DOHH2 (cell line): ENCODE measurements at regions not wholly inside any gene's neighbourhood (a gene's known extent, or its start where the extent isn't known, plus 50 kb on each side); places are given as distances from the start of the nearest gene placed in this dataset.

Experiments used
- H3F3A ChIP-seq: fragments of 200-600 bp; sonication (generic), shearing (Covaris generic); 2 replicates; pipeline ENCODE4 v1.6.0; 2016; ENCODE audit warnings: antibody characterized with exemption, mild to moderate bottlenecking; ENCODE audit not compliant: control insufficient read depth, insufficient read depth
- H3K27ac ChIP-seq: fragments of 200-600 bp; sonication (generic); 2 replicates; pipeline ENCODE4 v1.5.1; 2014; ENCODE audit warnings: low read depth, mild to moderate bottlenecking, low read length, moderate library complexity
- H3K27me3 ChIP-seq: fragments of 200-600 bp; sonication (generic); 2 replicates; pipeline ENCODE4 v1.6.1; 2014; ENCODE audit warnings: mild to moderate bottlenecking, low read length, mixed read lengths; ENCODE audit not compliant: control insufficient read depth
- H3K36me3 ChIP-seq: fragments of 200-600 bp; sonication (generic); 2 replicates; pipeline ENCODE4 v1.6.1; 2014; ENCODE audit warnings: mild to moderate bottlenecking, low read length, moderate library complexity, mixed read lengths; ENCODE audit not compliant: control insufficient read depth
- H3K4me1 ChIP-seq: fragments of 200-600 bp; sonication (generic); 2 replicates; pipeline ENCODE4 v1.6.1; 2014; ENCODE audit warnings: mild to moderate bottlenecking, low read length, mixed read lengths; ENCODE audit not compliant: control insufficient read depth
- H3K4me2 ChIP-seq: fragments of 200-600 bp; sonication (generic); 2 replicates; pipeline ENCODE4 v1.6.0; 2014; ENCODE audit warnings: mild to moderate bottlenecking, low read length, moderate library complexity
- H3K4me3 ChIP-seq: fragments of 200-600 bp; sonication (generic); 2 replicates; pipeline ENCODE4 v1.5.1; 2014; ENCODE audit warnings: mild to moderate bottlenecking, low read length, mixed read lengths
- H3K79me2 ChIP-seq: fragments of 200-600 bp; sonication (generic); 2 replicates; pipeline ENCODE4 v1.6.1; 2014; ENCODE audit warnings: mild to moderate bottlenecking, low read length, mixed read lengths; ENCODE audit not compliant: control insufficient read depth
- H3K9me2 ChIP-seq: fragments of 200-600 bp; sonication (generic); replicated peaks from 2 replicates; pipeline ENCODE4 v1.6.1; 2014; ENCODE audit warnings: mild to moderate bottlenecking, low read length, mixed read lengths; ENCODE audit not compliant: control insufficient read depth
- H3K9me3 ChIP-seq: fragments of 200-600 bp; sonication (generic); 2 replicates; pipeline ENCODE4 v1.6.1; 2014; ENCODE audit warnings: antibody characterized with exemption, low read length, mixed read lengths; ENCODE audit not compliant: control insufficient read depth, insufficient read depth
- H4K20me1 ChIP-seq: fragments of 200-600 bp; sonication (generic); 2 replicates; pipeline ENCODE4 v1.6.0; 2014; ENCODE audit warnings: low read depth, mild to moderate bottlenecking, antibody characterized with exemption, low read length, moderate library complexity; ENCODE audit not compliant: control insufficient read depth, insufficient read depth
- EZH2phosphoT487 ChIP-seq: fragments of 200-600 bp; sonication (generic); IDR thresholded peaks from 2 replicates; pipeline ENCODE4 v1.6.1; 2017; ENCODE audit warnings: borderline replicate concordance, mild to moderate bottlenecking, antibody characterized with exemption, low read length, moderate library complexity, mixed read lengths
- TF ChIP-seq, protein P1 (sequence below): fragments of 200-600 bp; sonication (generic); IDR thresholded peaks from one replicate; pipeline ENCODE4 v1.5.1; 2014; ENCODE audit warnings: antibody characterized with exemption, mild to moderate bottlenecking, low read depth, low read length; ENCODE audit not compliant: poor library complexity, severe bottlenecking

- Histone ChIP-seq H3K4me1 (peaks cover 4% of the 10 kb centered on the region; the same call in 1 of the 2 replicates), H3K79me2 (no peaks in the 10 kb centered on the region), H3F3A (no peaks in the 10 kb centered on the region), H3K9me2 (no peaks in the 10 kb centered on the region), H3K9me3 (no peaks in the 10 kb centered on the region), H3K36me3 (no peaks in the 10 kb centered on the region), H3K27me3 (peaks cover 23% of the 10 kb centered on the region), H4K20me1 (no peaks in the 10 kb centered on the region), H3K4me2 (no peak overlapping the region), H3K4me3 (no peak overlapping the region), H3K27ac (no peak overlapping the region)
- TF ChIP-seq, protein P1, sequence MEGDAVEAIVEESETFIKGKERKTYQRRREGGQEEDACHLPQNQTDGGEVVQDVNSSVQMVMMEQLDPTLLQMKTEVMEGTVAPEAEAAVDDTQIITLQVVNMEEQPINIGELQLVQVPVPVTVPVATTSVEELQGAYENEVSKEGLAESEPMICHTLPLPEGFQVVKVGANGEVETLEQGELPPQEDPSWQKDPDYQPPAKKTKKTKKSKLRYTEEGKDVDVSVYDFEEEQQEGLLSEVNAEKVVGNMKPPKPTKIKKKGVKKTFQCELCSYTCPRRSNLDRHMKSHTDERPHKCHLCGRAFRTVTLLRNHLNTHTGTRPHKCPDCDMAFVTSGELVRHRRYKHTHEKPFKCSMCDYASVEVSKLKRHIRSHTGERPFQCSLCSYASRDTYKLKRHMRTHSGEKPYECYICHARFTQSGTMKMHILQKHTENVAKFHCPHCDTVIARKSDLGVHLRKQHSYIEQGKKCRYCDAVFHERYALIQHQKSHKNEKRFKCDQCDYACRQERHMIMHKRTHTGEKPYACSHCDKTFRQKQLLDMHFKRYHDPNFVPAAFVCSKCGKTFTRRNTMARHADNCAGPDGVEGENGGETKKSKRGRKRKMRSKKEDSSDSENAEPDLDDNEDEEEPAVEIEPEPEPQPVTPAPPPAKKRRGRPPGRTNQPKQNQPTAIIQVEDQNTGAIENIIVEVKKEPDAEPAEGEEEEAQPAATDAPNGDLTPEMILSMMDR, result no peak
- no peak for TF ChIP-seq EZH2phosphoT487
These were observed 67.6 kb upstream of the TBCA start for GRCh38 chr5:77843570-77844372.

GRCh38 chr5:77842243-77842642 is 66.1 kb upstream of the TBCA start:
- Histone ChIP-seq H4K20me1 (no peaks in the 10 kb centered on the region), H3F3A (no peaks in the 10 kb centered on the region), H3K36me3 (no peaks in the 10 kb centered on the region), H3K4me3 (no peak overlapping the region), H3K79me2 (no peaks in the 10 kb centered on the region), H3K27me3 (peaks cover 23% of the 10 kb centered on the region), H3K27ac (no peak overlapping the region), H3K4me2 (no peak overlapping the region), H3K4me1 (peaks cover 4% of the 10 kb centered on the region; the same call in 1 of the 2 replicates), H3K9me3 (no peaks in the 10 kb centered on the region), H3K9me2 (no peaks in the 10 kb centered on the region)
- TF ChIP-seq, protein P1, result no peak
- no peak for TF ChIP-seq EZH2phosphoT487

DNA sequence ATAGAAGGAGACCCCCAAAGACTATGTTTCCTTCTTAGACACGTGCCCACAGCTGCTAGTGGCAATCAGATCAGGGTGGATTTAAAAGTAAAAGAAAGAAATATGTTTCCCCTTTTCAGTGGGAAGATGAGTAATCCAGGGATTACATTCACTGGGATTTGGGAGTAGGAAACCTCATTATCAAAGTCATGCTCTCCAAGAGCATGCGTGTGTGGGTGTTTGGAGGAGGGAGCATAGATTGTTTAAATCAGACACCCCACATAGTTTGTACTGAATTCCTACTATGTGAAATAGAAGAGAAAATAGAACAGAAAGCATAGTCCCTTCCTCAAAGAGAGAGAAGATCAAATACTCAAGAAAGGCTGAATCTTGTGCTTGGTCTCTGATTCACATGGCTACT is 65.5 kb upstream of the TBCA start:
- TF ChIP-seq, protein P1, result no peak
- TF ChIP-seq EZH2phosphoT487, result no peak
- Histone ChIP-seq H3K4me1 (peaks cover 4% of the 10 kb centered on the region; the same call in 1 of the 2 replicates), H3K27ac (no peak overlapping the region), H3K27me3 (peaks cover 25% of the 10 kb centered on the region), H3K9me2 (no peaks in the 10 kb centered on the region), H3K4me2 (no peak overlapping the region), H3K36me3 (no peaks in the 10 kb centered on the region), H3F3A (no peaks in the 10 kb centered on the region), H3K9me3 (no peaks in the 10 kb centered on the region; the same call in 1 of the 2 replicates), H3K79me2 (no peaks in the 10 kb centered on the region), H4K20me1 (no peaks in the 10 kb centered on the region), H3K4me3 (no peak overlapping the region)
